Activated CD8-positive, alpha-beta T cell treated with anti-CD3 and anti-CD28 coated beads for 36 hours (primary cell): ENCODE measurements at regions not wholly inside any gene's neighbourhood (a gene's known extent, or its start where the extent isn't known, plus 50 kb on each side); places are given as distances from the start of the nearest gene placed in this dataset.

Source experiments
- ATAC-seq: fragments of 200-7000 bp; cut with Tn5 transposase; one replicate; pipeline ENCODE4 v1.10.0; 2021; ENCODE audit warnings: mild to moderate bottlenecking, moderate library complexity
- CTCF ChIA-PET: fragments of 350-600 bp; sonication (Branson Sonifier 250); formaldehyde crosslinking; loops from one replicate; lab custom pipeline; 2021; ENCODE audit warnings: antibody characterized with exemption; lab: Charles Lee
- POLR2A ChIA-PET: fragments of 350-600 bp; sonication (Branson Sonifier 250); formaldehyde crosslinking; loops from one replicate; lab custom pipeline; 2021; ENCODE audit warnings: antibody characterized with exemption; lab: Charles Lee
- DNase-seq: peaks from one replicate; pipeline ENCODE4 v3.0.0-alpha.2; 2020
- H3K27ac Mint-ChIP-seq: one replicate; pipeline ENCODE4 v1.8.0; 2021; ENCODE audit warnings: mild to moderate bottlenecking, mixed read lengths
- H3K27me3 Mint-ChIP-seq: one replicate; pipeline ENCODE4 v1.8.0; 2021; ENCODE audit warnings: mixed read lengths
- H3K36me3 Mint-ChIP-seq: one replicate; pipeline ENCODE4 v1.8.0; 2021; ENCODE audit warnings: low read depth, mixed read lengths
- H3K4me1 Mint-ChIP-seq: one replicate; pipeline ENCODE4 v1.8.0; 2021; ENCODE audit warnings: low read depth, mixed read lengths
- H3K4me3 Mint-ChIP-seq: one replicate; pipeline ENCODE4 v1.8.0; 2021; ENCODE audit warnings: mild to moderate bottlenecking, moderate library complexity, mixed read lengths
- H3K9me3 Mint-ChIP-seq: one replicate; pipeline ENCODE4 v1.8.0; 2021; ENCODE audit warnings: mixed read lengths
- CTCF ChIP-seq: fragments of 200-600 bp; IDR thresholded peaks from one replicate; pipeline ENCODE4 v1.8.0; 2022; ENCODE audit warnings: antibody characterized with exemption, mild to moderate bottlenecking
- intact Hi-C: fragments of 100-400 bp; cut with micrococcal nuclease; formaldehyde crosslinking; loops from one replicate; pipeline ENCODE4 v1.10.0; 2022

GRCh38 chr21:15164273-15164672 is 99.5 kb upstream of the NRIP1 start:
- CTCF ChIA-PET, result no interaction called here
- H3K27me3 Mint-ChIP-seq, result no peaks in the 10 kb centered on the region
- no peaks in the 10 kb centered on the region for H3K9me3 Mint-ChIP-seq
- no peak overlapping the region for H3K4me3 Mint-ChIP-seq
- DNase-seq (no peak), ATAC-seq (no peak)
- H3K4me1 Mint-ChIP-seq, result no peaks in the 10 kb centered on the region
- H3K36me3 Mint-ChIP-seq, result no peaks in the 10 kb centered on the region
- POLR2A ChIA-PET, result no interaction called here
- H3K27ac Mint-ChIP-seq, result no peak overlapping the region
- TF ChIP-seq CTCF, result no peak
- intact Hi-C loops, result no loop called here

GRCh38 chr21:15164678-15165303 is 100.0 kb upstream of the NRIP1 start:
- H3K36me3 Mint-ChIP-seq, result no peaks in the 10 kb centered on the region
- DNase-seq (no peak), ATAC-seq (no peak)
- no peak for TF ChIP-seq CTCF
- no peaks in the 10 kb centered on the region for H3K4me1 Mint-ChIP-seq
- ChIA-PET CTCF (no interaction called here), POLR2A (no interaction called here)
- no peaks in the 10 kb centered on the region for H3K27me3 Mint-ChIP-seq
- H3K27ac Mint-ChIP-seq, result no peak overlapping the region
- H3K9me3 Mint-ChIP-seq, result no peaks in the 10 kb centered on the region
- intact Hi-C loops, result no loop called here
- H3K4me3 Mint-ChIP-seq, result no peak overlapping the region

GRCh38 chr21:15170614-15171013 is 105.8 kb upstream of the NRIP1 start:
- H3K36me3 Mint-ChIP-seq, result no peaks in the 10 kb centered on the region
- peaks cover 7% of the 10 kb centered on the region for H3K4me1 Mint-ChIP-seq
- no peak for ATAC-seq
- H3K9me3 Mint-ChIP-seq, result no peaks in the 10 kb centered on the region
- ChIA-PET CTCF (no interaction called here), POLR2A (no interaction called here)
- intact Hi-C loops, result no loop called here
- no peak for TF ChIP-seq CTCF
- no peak overlapping the region for H3K27ac Mint-ChIP-seq
- no peaks in the 10 kb centered on the region for H3K27me3 Mint-ChIP-seq
- no peak overlapping the region for H3K4me3 Mint-ChIP-seq
- no peak for DNase-seq

- Mint-ChIP-seq H3K4me1 (peaks cover 7% of the 10 kb centered on the region), H3K36me3 (no peaks in the 10 kb centered on the region), H3K4me3 (no peak overlapping the region), H3K27me3 (no peaks in the 10 kb centered on the region), H3K27ac (no peak overlapping the region), H3K9me3 (no peaks in the 10 kb centered on the region)
- ChIA-PET CTCF (no interaction called here), POLR2A (no interaction called here)
- no peak for DNase-seq
- no peak for TF ChIP-seq CTCF
- no peak for ATAC-seq
- intact Hi-C loops, result no loop called here
Measured at GRCh38 chr21:15171546-15171945, 106.7 kb upstream of the NRIP1 start.

- no peaks in the 10 kb centered on the region for H3K27me3 Mint-ChIP-seq
- TF ChIP-seq CTCF, result no peak
- CTCF ChIA-PET, result interaction anchor here (1.6 kb wide), 1 partner anchor 79 kb away, joined by 3 read pairs; no protein-coding TSS in a partner anchor
- DNase-seq (no peak), ATAC-seq (no peak)
- H3K36me3 Mint-ChIP-seq, result no peaks in the 10 kb centered on the region
- intact Hi-C loops, result no loop called here
- no peak overlapping the region for H3K27ac Mint-ChIP-seq
- peaks cover 7% of the 10 kb centered on the region for H3K4me1 Mint-ChIP-seq
- H3K4me3 Mint-ChIP-seq, result no peak overlapping the region
- no peaks in the 10 kb centered on the region for H3K9me3 Mint-ChIP-seq
- POLR2A ChIA-PET, result no interaction called here
Measured at GRCh38 chr21:15172963-15173362, 108.2 kb upstream of the NRIP1 start.
